ENCODE measurements at regions not wholly inside any gene's neighbourhood (a gene's known extent, or its start where the extent isn't known, plus 50 kb on each side); places are given as distances from the start of the nearest gene placed in this dataset.

GRCh38 chr1:83691953-83692500, 306.9 kb downstream of the TTLL7 start:
- H3K79me1 ChIP-seq (ENCODE audit: low read depth, low read length) = no peaks in the 10 kb centered on the region
- peak overlapping the region; percentile 32 for H2BK15ac ChIP-seq (ENCODE audit: low read length)
- peak overlapping the region; percentile 87 for H4K91ac ChIP-seq (ENCODE audit: low read depth, low read length, poor library complexity)
- no CpG with 5 or more reads among the region's 8 CpGs for WGBS, 2 donors (ENCODE audit: extremely low coverage in 2 of 2, insufficient read length in 2 of 2, insufficient replicate concordance in 1 of 2)
- no peaks in the 10 kb centered on the region for H3K9me3 ChIP-seq (replicated peaks in 1 of 2; ENCODE audit: control insufficient read depth in 2 of 2, insufficient read depth in 1 of 2, low read depth in 1 of 2, low read length in 2 of 2)
- H2BK12ac ChIP-seq (ENCODE audit: low read length) = peak overlapping the region; percentile 77
- H2AFZ ChIP-seq (ENCODE audit: low read length) = peak overlapping the region; percentile 71
- H3K18ac ChIP-seq (ENCODE audit: low read length) = peak overlapping the region; percentile 86
- peak overlapping the region; percentile 98 for H2AK5ac ChIP-seq (ENCODE audit: low read depth, low read length)
- DNase-seq (ENCODE audit: low spot score) = no peak
- H3K4me2 ChIP-seq (ENCODE audit: insufficient read depth, low read length, poor library complexity, severe bottlenecking) = peak overlapping the region; percentile 48
- no peak overlapping the region for H3K4ac ChIP-seq (ENCODE audit: low read length)
- H3K27ac ChIP-seq (replicated peaks; ENCODE audit: low read length) = peak overlapping the region; percentile 93
- H3K27me3 ChIP-seq (ENCODE audit: control insufficient read depth in 3 of 3, insufficient read depth in 3 of 3, low read depth in 1 of 3, low read length in 3 of 3) = no peaks in the 10 kb centered on the region
- H3K14ac ChIP-seq (ENCODE audit: low read length) = no peak overlapping the region
- H3K9ac ChIP-seq (ENCODE audit: low read depth, low read length, poor library complexity) = no peak overlapping the region
- peak overlapping the region; percentile 52 for H3K23ac ChIP-seq (ENCODE audit: low read depth, low read length, poor library complexity)
- H2BK5ac ChIP-seq (ENCODE audit: low read length) = peak overlapping the region; percentile 44
- H3K4me1 ChIP-seq (ENCODE audit: control insufficient read depth in 2 of 2, insufficient read depth in 1 of 2, low read depth in 1 of 2, low read length in 2 of 2) = peaks cover 21 to 27% of the 10 kb centered on the region in 2 donors
- peak overlapping the region; percentile 78 for H4K8ac ChIP-seq (ENCODE audit: low read depth, low read length)
- peak overlapping the region; percentile 10 for H2BK120ac ChIP-seq (ENCODE audit: low read depth, low read length)
- H3K4me3 ChIP-seq (ENCODE audit: low read length in 2 of 2) = peak overlapping the region in 1 of 2 donors; percentile 33
- no peaks in the 10 kb centered on the region for H3K36me3 ChIP-seq (replicated peaks in 1 of 2; ENCODE audit: control insufficient read depth in 2 of 2, insufficient read depth in 2 of 2, low read length in 2 of 2)

- Histone ChIP-seq H2BK5ac (ENCODE audit: low read length) (no peak overlapping the region), H3K4me2 (ENCODE audit: insufficient read depth, low read length, poor library complexity, severe bottlenecking) (no peak overlapping the region), H4K91ac (ENCODE audit: low read depth, low read length, poor library complexity) (no peak overlapping the region), H3K4ac (ENCODE audit: low read length) (no peak overlapping the region), H3K9ac (ENCODE audit: low read depth, low read length, poor library complexity) (no peak overlapping the region), H3K9me3 (replicated peaks in 1 of 2; ENCODE audit: control insufficient read depth in 2 of 2, insufficient read depth in 1 of 2, low read depth in 1 of 2, low read length in 2 of 2) (no peaks in the 10 kb centered on the region), H3K79me1 (ENCODE audit: low read depth, low read length) (no peaks in the 10 kb centered on the region), H2BK12ac (ENCODE audit: low read length) (no peak overlapping the region), H3K23ac (ENCODE audit: low read depth, low read length, poor library complexity) (no peak overlapping the region), H2AK5ac (ENCODE audit: low read depth, low read length) (no peak overlapping the region), H3K36me3 (replicated peaks in 1 of 2; ENCODE audit: control insufficient read depth in 2 of 2, insufficient read depth in 2 of 2, low read length in 2 of 2) (no peaks in the 10 kb centered on the region), H3K4me1 (ENCODE audit: control insufficient read depth in 2 of 2, insufficient read depth in 1 of 2, low read depth in 1 of 2, low read length in 2 of 2) (peaks cover 19 to 25% of the 10 kb centered on the region in 2 donors), H3K18ac (ENCODE audit: low read length) (peak overlapping the region; percentile 80), H2AFZ (ENCODE audit: low read length) (no peak overlapping the region), H3K14ac (ENCODE audit: low read length) (no peak overlapping the region), H3K27me3 (ENCODE audit: control insufficient read depth in 3 of 3, insufficient read depth in 3 of 3, low read depth in 1 of 3, low read length in 3 of 3) (no peaks in the 10 kb centered on the region), H3K27ac (replicated peaks; ENCODE audit: low read length) (no peak overlapping the region), H2BK15ac (ENCODE audit: low read length) (no peak overlapping the region), H4K8ac (ENCODE audit: low read depth, low read length) (no peak overlapping the region), H3K4me3 (ENCODE audit: low read length in 2 of 2) (no peak overlapping the region), H2BK120ac (ENCODE audit: low read depth, low read length) (no peak overlapping the region)
- no peak for DNase-seq (ENCODE audit: low spot score)
- no CpG with 5 or more reads among the region's 6 CpGs for WGBS, 2 donors (ENCODE audit: extremely low coverage in 2 of 2, insufficient read length in 2 of 2, insufficient replicate concordance in 1 of 2)
These were observed 308.7 kb downstream of the TTLL7 start for GRCh38 chr1:83689921-83690868.

- Histone ChIP-seq H3K18ac (ENCODE audit: low read length) (no peak overlapping the region), H2AFZ (ENCODE audit: low read length) (no peak overlapping the region), H3K9ac (ENCODE audit: low read depth, low read length, poor library complexity) (no peak overlapping the region), H3K79me1 (ENCODE audit: low read depth, low read length) (no peaks in the 10 kb centered on the region), H4K91ac (ENCODE audit: low read depth, low read length, poor library complexity) (no peak overlapping the region), H3K9me3 (replicated peaks in 1 of 2; ENCODE audit: control insufficient read depth in 2 of 2, insufficient read depth in 1 of 2, low read depth in 1 of 2, low read length in 2 of 2) (peaks cover 0 to 5% of the 10 kb centered on the region in 2 donors), H2BK15ac (ENCODE audit: low read length) (no peak overlapping the region), H3K4me3 (ENCODE audit: low read length in 2 of 2) (no peak overlapping the region), H2AK5ac (ENCODE audit: low read depth, low read length) (no peak overlapping the region), H2BK12ac (ENCODE audit: low read length) (no peak overlapping the region), H3K4ac (ENCODE audit: low read length) (no peak overlapping the region), H2BK5ac (ENCODE audit: low read length) (no peak overlapping the region), H3K23ac (ENCODE audit: low read depth, low read length, poor library complexity) (no peak overlapping the region), H2BK120ac (ENCODE audit: low read depth, low read length) (no peak overlapping the region), H3K27ac (replicated peaks; ENCODE audit: low read length) (no peak overlapping the region), H3K36me3 (replicated peaks in 1 of 2; ENCODE audit: control insufficient read depth in 2 of 2, insufficient read depth in 2 of 2, low read length in 2 of 2) (no peaks in the 10 kb centered on the region), H3K14ac (ENCODE audit: low read length) (no peak overlapping the region), H3K4me1 (ENCODE audit: control insufficient read depth in 2 of 2, insufficient read depth in 1 of 2, low read depth in 1 of 2, low read length in 2 of 2) (no peaks in the 10 kb centered on the region), H3K4me2 (ENCODE audit: insufficient read depth, low read length, poor library complexity, severe bottlenecking) (no peak overlapping the region), H4K8ac (ENCODE audit: low read depth, low read length) (no peak overlapping the region), H3K27me3 (ENCODE audit: control insufficient read depth in 3 of 3, insufficient read depth in 3 of 3, low read depth in 1 of 3, low read length in 3 of 3) (no peaks in the 10 kb centered on the region)
- WGBS, 2 donors (ENCODE audit: extremely low coverage in 2 of 2, insufficient read length in 2 of 2, insufficient replicate concordance in 1 of 2) = no CpG with 5 or more reads among the region's 2 CpGs
- DNase-seq (ENCODE audit: low spot score) = no peak
These were observed 316.8 kb downstream of the TTLL7 start for GRCh38 chr1:83682132-83682531.

DNA sequence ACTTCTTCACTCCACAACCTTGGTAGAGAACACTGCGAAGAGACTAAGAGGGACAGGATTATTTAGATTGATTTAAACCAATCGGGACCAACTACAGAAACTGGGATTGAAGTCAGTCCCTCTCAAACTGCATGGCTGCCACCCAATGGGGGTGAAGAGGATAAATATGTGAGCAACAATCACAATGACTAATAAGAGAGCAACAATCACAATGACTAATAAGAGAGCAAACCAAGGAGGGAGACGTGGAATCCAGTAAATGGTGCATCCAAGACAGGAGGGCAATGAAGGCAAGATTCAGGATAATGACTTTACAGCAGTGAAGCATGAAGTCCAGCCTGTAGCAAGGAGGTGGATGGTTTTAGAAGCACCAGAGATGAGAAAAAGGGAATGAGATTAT, 322.8 kb downstream of the TTLL7 start:
- no peak overlapping the region for H3K9ac ChIP-seq (ENCODE audit: low read depth, low read length, poor library complexity)
- H3K23ac ChIP-seq (ENCODE audit: low read depth, low read length, poor library complexity) = no peak overlapping the region
- H2BK120ac ChIP-seq (ENCODE audit: low read depth, low read length) = no peak overlapping the region
- no peak overlapping the region for H3K27ac ChIP-seq (replicated peaks; ENCODE audit: low read length)
- WGBS, 2 donors (ENCODE audit: extremely low coverage in 2 of 2, insufficient read length in 2 of 2, insufficient replicate concordance in 1 of 2) = no CpG with 5 or more reads among the region's 3 CpGs
- H2BK5ac ChIP-seq (ENCODE audit: low read length) = no peak overlapping the region
- no peaks in the 10 kb centered on the region for H3K4me1 ChIP-seq (ENCODE audit: control insufficient read depth in 2 of 2, insufficient read depth in 1 of 2, low read depth in 1 of 2, low read length in 2 of 2)
- no peaks in the 10 kb centered on the region for H3K27me3 ChIP-seq (ENCODE audit: control insufficient read depth in 3 of 3, insufficient read depth in 3 of 3, low read depth in 1 of 3, low read length in 3 of 3)
- no peak overlapping the region for H3K14ac ChIP-seq (ENCODE audit: low read length)
- no peak overlapping the region for H3K4me3 ChIP-seq (ENCODE audit: low read length in 2 of 2)
- H3K18ac ChIP-seq (ENCODE audit: low read length) = no peak overlapping the region
- no peak for DNase-seq (ENCODE audit: low spot score)
- no peak overlapping the region for H2BK15ac ChIP-seq (ENCODE audit: low read length)
- H3K36me3 ChIP-seq (replicated peaks in 1 of 2; ENCODE audit: control insufficient read depth in 2 of 2, insufficient read depth in 2 of 2, low read length in 2 of 2) = no peaks in the 10 kb centered on the region
- H2BK12ac ChIP-seq (ENCODE audit: low read length) = no peak overlapping the region
- H3K79me1 ChIP-seq (ENCODE audit: low read depth, low read length) = no peaks in the 10 kb centered on the region
- H3K4ac ChIP-seq (ENCODE audit: low read length) = no peak overlapping the region
- no peak overlapping the region for H4K8ac ChIP-seq (ENCODE audit: low read depth, low read length)
- no peaks in the 10 kb centered on the region for H3K9me3 ChIP-seq (replicated peaks in 1 of 2; ENCODE audit: control insufficient read depth in 2 of 2, insufficient read depth in 1 of 2, low read depth in 1 of 2, low read length in 2 of 2)
- H3K4me2 ChIP-seq (ENCODE audit: insufficient read depth, low read length, poor library complexity, severe bottlenecking) = no peak overlapping the region
- H4K91ac ChIP-seq (ENCODE audit: low read depth, low read length, poor library complexity) = no peak overlapping the region
- peak overlapping the region; percentile 15 for H2AFZ ChIP-seq (ENCODE audit: low read length)
- H2AK5ac ChIP-seq (ENCODE audit: low read depth, low read length) = no peak overlapping the region
